Gastrocnemius medialis (tissue), 4 donors: ENCODE measurements at regions not wholly inside any gene's neighbourhood (a gene's known extent, or its start where the extent isn't known, plus 50 kb on each side); places are given as distances from the start of the nearest gene placed in this dataset.

Experiments used
- ATAC-seq, 2 donors: fragments of 150-250 bp; one replicate each; pipeline ENCODE4 v1.9.1; 2016
- DNase-seq, 2 donors: peaks; one replicate each; pipeline ENCODE4 v3.0.0-alpha.2; 2019
- H3K27ac ChIP-seq, 4 donors: fragments of 200-600 bp; sonication (generic); 1 replicate in 1 of 4; 2 replicates in 3 of 4; pipeline ENCODE4 v1.5.1; 2016 to 2018; ENCODE audit warnings: mild to moderate bottlenecking in 2 of 4, moderate library complexity in 1 of 4
- H3K27me3 ChIP-seq, 3 donors: fragments of 200-600 bp; sonication (generic) in 2 of 3; 1 replicate in 1 of 3; 2 replicates in 2 of 3; pipeline versions ENCODE4 v1.5.1 to v1.6.0; 2016 to 2019; ENCODE audit warnings: mild to moderate bottlenecking in 1 of 3, moderate library complexity in 1 of 3
- H3K36me3 ChIP-seq, 2 donors: fragments of 200-600 bp; sonication (generic) in 1 of 2; one replicate each; pipeline ENCODE4 v1.5.1; 2017 to 2018
- H3K4me1 ChIP-seq, 2 donors: fragments of 200-600 bp; sonication (generic) in 1 of 2; one replicate each; pipeline ENCODE4 v1.5.1; 2016 to 2017; ENCODE audit warnings: mild to moderate bottlenecking in 2 of 2
- H3K4me3 ChIP-seq, 4 donors: fragments of 200-600 bp; sonication (generic) in 3 of 4; 1 replicate in 1 of 4; 2 replicates in 3 of 4; pipeline ENCODE4 v1.5.1; 2016 to 2019; ENCODE audit warnings: mild to moderate bottlenecking in 2 of 4
- H3K9me3 ChIP-seq, 3 donors: fragments of 200-600 bp; sonication (generic) in 2 of 3; 1 replicate in 1 of 3; 2 replicates in 2 of 3; pipeline ENCODE4 v1.5.1; 2016 to 2019
- CTCF ChIP-seq, 5 experiments: fragments of 450-650 bp in 3 of 5; fragments of 200-600 bp in 2 of 5; sonication (generic) in 2 of 5; IDR thresholded peaks in 4 of 5; conservative IDR thresholded peaks in 1 of 5; 1 replicate in 4 of 5; 2 replicates in 1 of 5; pipeline ENCODE4 v1.5.1; 2016 to 2019; ENCODE audit warnings: antibody characterized with exemption in 5 of 5, mild to moderate bottlenecking in 3 of 5, moderate library complexity in 3 of 5
- POLR2A ChIP-seq, 2 donors: fragments of 450-650 bp; IDR thresholded peaks; one replicate each; pipeline ENCODE4 v1.6.1; 2017; ENCODE audit warnings: antibody characterized with exemption in 2 of 2, mild to moderate bottlenecking in 2 of 2, moderate library complexity in 2 of 2
- in situ Hi-C, 4 donors: fragments of 200-750 bp; cut with MboI; loops; one replicate each; pipeline versions ENCODE4 v1.15.0 to v1.8.0; 2017; ENCODE audit warnings: low sequenced_read_pairs in 4 of 4
- intact Hi-C: fragments of 100-400 bp; cut with DNase I; formaldehyde crosslinking; loops from one replicate; pipeline ENCODE4 v1.15.1; 2023; ENCODE audit warnings: low total_unique reads

- H3K9me3 ChIP-seq = no peaks in the 10 kb centered on the region
- ATAC-seq (no peak), DNase-seq (no peak)
- no peaks in the 10 kb centered on the region for H3K27me3 ChIP-seq
- no peaks in the 10 kb centered on the region for H3K36me3 ChIP-seq
- no peak overlapping the region for H3K27ac ChIP-seq
- TF ChIP-seq POLR2A (IDR thresholded peaks at IDR 0.05) = no peak
- TF ChIP-seq CTCF (IDR thresholded peaks at IDR 0.05 in 4 of 5, conservative IDR thresholded peaks at IDR 0.05 in 1 of 5) = no peak
- in situ Hi-C loops = no loop called here
- no peaks in the 10 kb centered on the region for H3K4me1 ChIP-seq
- no peak overlapping the region for H3K4me3 ChIP-seq
- intact Hi-C loops = no loop called here
These were observed 731.6 kb upstream of the MMS22L start for GRCh38 chr6:98014442-98015201.

GRCh38 chr6:98016565-98016964 is 733.5 kb upstream of the MMS22L start:
- Histone ChIP-seq H3K27me3 (no peaks in the 10 kb centered on the region), H3K4me1 (no peaks in the 10 kb centered on the region), H3K27ac (no peak overlapping the region), H3K4me3 (no peak overlapping the region), H3K36me3 (no peaks in the 10 kb centered on the region), H3K9me3 (no peaks in the 10 kb centered on the region)
- intact Hi-C loops (no loop called here), in situ Hi-C loops (no loop called here)
- ATAC-seq (no peak), DNase-seq (no peak)
- TF ChIP-seq POLR2A (IDR thresholded peaks at IDR 0.05) (no peak), CTCF (IDR thresholded peaks at IDR 0.05 in 4 of 5, conservative IDR thresholded peaks at IDR 0.05 in 1 of 5) (no peak)

GRCh38 chr6:98020222-98020621 is 737.2 kb upstream of the MMS22L start:
- ATAC-seq (no peak), DNase-seq (no peak)
- intact Hi-C loops = no loop called here
- no peaks in the 10 kb centered on the region for H3K36me3 ChIP-seq
- in situ Hi-C loops = no loop called here
- H3K4me3 ChIP-seq = no peak overlapping the region
- H3K27me3 ChIP-seq = no peaks in the 10 kb centered on the region
- no peak overlapping the region for H3K27ac ChIP-seq
- no peaks in the 10 kb centered on the region for H3K9me3 ChIP-seq
- no peaks in the 10 kb centered on the region for H3K4me1 ChIP-seq
- TF ChIP-seq CTCF (IDR thresholded peaks at IDR 0.05 in 4 of 5, conservative IDR thresholded peaks at IDR 0.05 in 1 of 5) = no peak
- no peak for TF ChIP-seq POLR2A (IDR thresholded peaks at IDR 0.05)

- Histone ChIP-seq H3K36me3 (no peaks in the 10 kb centered on the region), H3K4me1 (no peaks in the 10 kb centered on the region), H3K4me3 (no peak overlapping the region), H3K9me3 (no peaks in the 10 kb centered on the region), H3K27ac (no peak overlapping the region), H3K27me3 (no peaks in the 10 kb centered on the region)
- in situ Hi-C loops (no loop called here), intact Hi-C loops (no loop called here)
- no peak for TF ChIP-seq CTCF (IDR thresholded peaks at IDR 0.05 in 4 of 5, conservative IDR thresholded peaks at IDR 0.05 in 1 of 5)
- no peak for TF ChIP-seq POLR2A (IDR thresholded peaks at IDR 0.05)
- DNase-seq = no peak
- ATAC-seq = no peak
These were observed 741.3 kb upstream of the MMS22L start for GRCh38 chr6:98024359-98024758.

- in situ Hi-C loops = no loop called here
- ATAC-seq = no peak
These were observed 744.9 kb upstream of the MMS22L start for GRCh38 chr6:98027898-98028297.

More at GRCh38 chr6:98027898-98028297, 744.9 kb upstream of the MMS22L start:
- H3K27me3 ChIP-seq = no peaks in the 10 kb centered on the region
- H3K4me3 ChIP-seq = no peak overlapping the region
- intact Hi-C loops = no loop called here
- H3K9me3 ChIP-seq = no peaks in the 10 kb centered on the region
- H3K27ac ChIP-seq = no peak overlapping the region
- no peak for DNase-seq
- H3K36me3 ChIP-seq = no peaks in the 10 kb centered on the region
- no peaks in the 10 kb centered on the region for H3K4me1 ChIP-seq
- TF ChIP-seq POLR2A (IDR thresholded peaks at IDR 0.05) (no peak), CTCF (IDR thresholded peaks at IDR 0.05 in 4 of 5, conservative IDR thresholded peaks at IDR 0.05 in 1 of 5) (no peak)
